ENCODE measurements at regions not wholly inside any gene's neighbourhood (a gene's known extent, or its start where the extent isn't known, plus 50 kb on each side); places are given as distances from the start of the nearest gene placed in this dataset.

DNA sequence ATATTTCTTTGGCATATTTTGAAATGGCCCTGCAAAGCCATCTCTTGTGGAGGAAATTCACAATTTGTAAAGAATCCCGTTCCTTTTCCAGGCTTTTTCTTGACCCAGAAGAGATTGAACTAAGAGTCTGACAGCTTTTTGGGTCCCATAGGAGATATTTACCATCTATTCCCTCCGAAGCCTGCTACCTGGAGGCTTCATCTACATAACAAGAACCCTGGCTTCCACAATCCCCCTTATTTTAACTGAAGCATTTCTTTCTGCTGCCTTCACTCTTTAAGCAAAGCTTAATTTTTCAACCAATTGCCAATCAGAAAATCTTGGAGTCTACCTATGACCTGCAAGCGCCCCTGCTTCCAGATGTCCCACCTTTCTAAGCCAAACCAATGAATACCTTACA is 248.1 kb upstream of the GADL1 start:
- peaks cover 7 to 30% (median 12%) of the 10 kb centered on the region in 3 experiments for H3K36me3 Mint-ChIP-seq (ENCODE audit: insufficient read depth in 1 of 3, low read depth in 3 of 3)
- H3K9me3 ChIP-seq (ENCODE audit: control insufficient read depth, low read depth, low read length) = peaks cover 8% of the 10 kb centered on the region
- H2BK15ac ChIP-seq (ENCODE audit: low read depth, low read length) = no peak overlapping the region
- no peak overlapping the region for H3K14ac ChIP-seq (ENCODE audit: insufficient read depth, low read length)
- H3T11ph ChIP-seq (ENCODE audit: low read length) = no peak overlapping the region
- H3K18ac ChIP-seq (ENCODE audit: insufficient read length, low read depth, low read length) = no peak overlapping the region
- no peak for DNase-seq
- H3K27ac Mint-ChIP-seq = peak overlapping the region; percentile 86 to 97 (median 92); a peak in 6 of 7 replicates
- no peak overlapping the region for H2BK12ac ChIP-seq (ENCODE audit: insufficient read length, low read depth, low read length)
- peaks cover 46 to 62% of the 10 kb centered on the region in 2 experiments for H3K4me1 Mint-ChIP-seq
- no peak overlapping the region for H2AFZ ChIP-seq (ENCODE audit: low read length)
- no peak overlapping the region for H4K91ac ChIP-seq (ENCODE audit: insufficient read length, low read depth, low read length)
- H2BK120ac ChIP-seq (ENCODE audit: low read depth, low read length, poor library complexity, severe bottlenecking) = no peak overlapping the region
- no peak overlapping the region for H3K56ac ChIP-seq (ENCODE audit: insufficient read length, low read depth, low read length)
- no peaks in the 10 kb centered on the region for H3K23me2 ChIP-seq (ENCODE audit: insufficient read length, low read depth, low read length, poor library complexity, severe bottlenecking)
- H3K9me3 Mint-ChIP-seq = peaks cover 20 to 22% of the 10 kb centered on the region in 2 experiments
- H3K4me1 ChIP-seq (ENCODE audit: insufficient read depth, low read length) = peaks cover 9% of the 10 kb centered on the region; the same call in 1 of the 2 replicates
- no peak overlapping the region for H2BK20ac ChIP-seq (ENCODE audit: low read depth, low read length, poor library complexity, severe bottlenecking)
- no peak for TF ChIP-seq CTCF (conservative IDR thresholded peaks at IDR 0.05)
- no CpG with 5 or more reads among the region's 3 CpGs for WGBS (ENCODE audit: extremely low coverage, insufficient read length, low lambda C conversion rate)
- H3K27me3 ChIP-seq (ENCODE audit: insufficient read depth, low read length) = no peaks in the 10 kb centered on the region
- no peaks in the 10 kb centered on the region for H3K27me3 Mint-ChIP-seq (ENCODE audit: low read depth)
- H3K4me3 Mint-ChIP-seq = peak overlapping the region; percentile 11 to 55
- no peak overlapping the region for H4K5ac ChIP-seq (ENCODE audit: insufficient read length, low read depth, low read length)
- peak overlapping the region; percentile 5 for H3K4me2 ChIP-seq (ENCODE audit: insufficient read depth, insufficient read length, low read length)
- no peak overlapping the region for H2BK5ac ChIP-seq (ENCODE audit: insufficient read length, low read length)
- no peak overlapping the region for H2AK5ac ChIP-seq (ENCODE audit: insufficient read length, low read length)
- no peaks in the 10 kb centered on the region for H3K79me1 ChIP-seq (ENCODE audit: insufficient read depth, low read depth, low read length, poor library complexity, severe bottlenecking)
- H3K79me2 ChIP-seq (ENCODE audit: insufficient read depth, low read length) = no peaks in the 10 kb centered on the region
- H3K9ac ChIP-seq (ENCODE audit: extremely low read depth, insufficient read length, low read length) = no peak overlapping the region
- no peak overlapping the region for H3K23ac ChIP-seq (ENCODE audit: insufficient read length, low read depth, low read length)
- peak overlapping the region; percentile 15 for H3K27ac ChIP-seq (ENCODE audit: insufficient read length, low read depth, low read length)
- H4K20me1 ChIP-seq (ENCODE audit: control insufficient read depth, insufficient read depth, insufficient read length) = no peaks in the 10 kb centered on the region
- no peak overlapping the region for H4K8ac ChIP-seq (replicated peaks; ENCODE audit: insufficient read length, low read depth, low read length)
- H3K4ac ChIP-seq (ENCODE audit: low read depth, low read length) = no peak overlapping the region
